ENCODE measurements at regions not wholly inside any gene's neighbourhood (a gene's known extent, or its start where the extent isn't known, plus 50 kb on each side); places are given as distances from the start of the nearest gene placed in this dataset.
"Not testable (repeated sequence)": the region's sequence is repeated elsewhere in the genome, so short reads cannot be mapped to it uniquely, and the experiment has no call there.

DNA sequence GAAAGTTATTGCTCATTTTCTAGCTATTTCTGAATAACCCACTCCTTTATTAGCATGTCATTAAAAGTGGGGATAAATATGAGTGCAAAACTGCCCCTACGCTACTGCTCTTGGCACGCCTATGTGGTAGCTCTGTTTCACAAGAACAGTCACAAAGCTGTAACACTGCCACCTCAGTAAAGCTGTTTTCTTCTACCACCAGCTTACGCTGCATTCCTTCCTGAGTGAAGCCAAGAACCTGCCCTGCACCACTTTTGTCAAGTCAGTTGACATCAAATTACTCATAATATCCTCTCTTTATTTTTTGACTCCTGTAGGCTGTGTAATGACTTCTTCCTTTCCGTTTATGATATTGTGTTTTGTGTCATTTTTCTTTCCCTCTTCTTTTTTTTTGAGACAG, 1539.7 kb downstream of the RPIA start:
- H3K27me3 ChIP-seq; H3K36me3 ChIP-seq; H3K4me3 ChIP-seq; H3K27ac ChIP-seq; H3K4me1 ChIP-seq (ENCODE audit: insufficient read depth); H3K9me3 ChIP-seq; intact Hi-C loops (cut with DNase I); DNase-seq: not testable (repeated sequence)
- 74 to 82% (median 80%) methylated on average over 4 of the region's 4 CpGs for WGBS, 3 donors

DNA sequence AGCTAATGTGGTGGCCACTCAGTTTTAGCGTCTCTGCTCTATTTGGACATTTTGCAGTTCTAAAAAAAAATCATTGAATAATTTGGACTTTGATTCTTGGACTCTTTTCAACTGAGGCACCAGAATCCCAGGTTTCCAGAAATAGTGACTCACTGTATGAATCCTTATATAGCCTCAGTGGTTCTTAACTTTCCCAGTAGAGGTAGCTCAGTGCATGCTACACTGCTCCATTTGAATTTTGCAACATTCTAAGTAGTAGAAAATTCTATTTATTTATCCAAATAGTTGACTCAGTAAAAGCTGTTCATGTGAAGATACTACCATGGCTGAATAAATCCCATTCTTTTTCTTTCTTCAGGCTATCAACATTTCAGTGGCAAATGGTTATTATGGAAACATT, 1544.0 kb downstream of the RPIA start:
- H3K4me3 ChIP-seq; H3K36me3 ChIP-seq; H3K4me1 ChIP-seq (ENCODE audit: insufficient read depth); H3K27me3 ChIP-seq; H3K9me3 ChIP-seq; intact Hi-C loops (cut with DNase I); H3K27ac ChIP-seq; DNase-seq: not testable (repeated sequence)
- WGBS, 3 donors = 24 to 60% (median 33%) methylated on average over 1 of the region's 1 CpG

DNA sequence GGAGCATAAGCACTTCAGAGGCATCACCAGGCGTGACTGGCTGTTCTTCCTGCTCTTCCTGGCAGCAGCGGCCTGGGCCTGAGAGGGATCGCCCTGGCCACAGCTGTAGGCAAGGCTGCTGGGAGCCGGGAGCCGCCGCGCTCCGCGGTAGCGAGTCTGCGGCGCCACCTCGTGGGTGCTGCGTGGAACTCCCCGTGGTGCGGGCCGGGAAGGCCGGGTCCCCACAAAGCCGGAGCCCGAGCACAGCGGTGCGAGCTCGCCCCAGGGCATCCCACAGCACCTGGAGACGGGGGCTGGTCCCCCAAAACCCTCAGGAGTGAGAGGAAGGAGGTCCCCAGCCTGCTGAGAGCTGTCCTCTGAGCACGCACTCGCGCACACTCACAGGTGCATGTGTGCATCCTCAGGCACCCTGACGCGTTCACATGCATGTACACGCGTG, 1546.5 kb downstream of the RPIA start:
- H3K4me3 ChIP-seq; H3K4me1 ChIP-seq (ENCODE audit: insufficient read depth); H3K9me3 ChIP-seq; H3K36me3 ChIP-seq; H3K27me3 ChIP-seq; H3K27ac ChIP-seq; intact Hi-C loops (cut with DNase I): not testable (repeated sequence)
- DNase-seq = peak; percentile 16 to 78 (median 33)
- WGBS, 3 donors = 24 to 43% (median 28%) methylated on average over 30 to 31 of the region's 31 CpGs

DNA sequence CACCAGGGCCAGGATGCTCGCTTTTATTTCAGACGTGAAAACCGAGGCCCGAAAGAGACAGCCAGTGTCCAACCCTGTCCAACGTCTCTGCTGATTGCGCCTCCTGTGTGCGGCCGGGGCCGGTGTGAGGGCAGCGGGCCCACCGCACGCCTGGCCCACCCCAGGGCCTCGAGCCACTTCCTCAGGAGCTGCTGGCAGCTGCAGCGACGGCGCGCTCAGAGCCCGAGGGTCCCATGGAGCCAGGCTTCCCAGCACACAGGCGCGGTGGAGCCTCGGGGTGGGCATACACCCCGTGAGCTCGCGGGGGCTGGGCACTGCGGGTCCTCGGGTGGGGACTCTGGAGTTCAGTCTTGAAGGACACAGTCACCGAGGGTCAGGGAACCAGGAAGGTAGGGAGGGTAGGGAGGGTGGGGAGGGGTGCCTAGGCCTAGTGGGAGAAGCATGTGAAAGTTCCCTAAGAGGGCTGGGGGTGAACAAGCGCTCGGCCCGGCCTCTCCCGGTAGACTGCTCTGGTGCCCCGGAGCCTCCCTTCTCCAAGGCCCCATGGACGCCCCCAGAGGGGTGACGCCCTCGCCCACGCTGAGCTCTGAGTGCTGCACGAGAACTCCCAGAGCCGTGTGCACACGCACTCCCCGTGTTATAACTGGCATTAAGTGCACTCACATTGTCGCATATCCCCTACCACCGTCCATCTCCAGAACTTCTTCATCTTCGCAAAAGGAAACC, 1547.2 kb downstream of the RPIA start:
- H3K4me1 ChIP-seq (ENCODE audit: insufficient read depth); intact Hi-C loops (cut with DNase I); H3K27me3 ChIP-seq; H3K4me3 ChIP-seq; H3K36me3 ChIP-seq; H3K27ac ChIP-seq; DNase-seq; H3K9me3 ChIP-seq: not testable (repeated sequence)
- 90 to 94% (median 92%) methylated on average over 42 to 43 of the region's 43 CpGs for WGBS, 3 donors

DNA sequence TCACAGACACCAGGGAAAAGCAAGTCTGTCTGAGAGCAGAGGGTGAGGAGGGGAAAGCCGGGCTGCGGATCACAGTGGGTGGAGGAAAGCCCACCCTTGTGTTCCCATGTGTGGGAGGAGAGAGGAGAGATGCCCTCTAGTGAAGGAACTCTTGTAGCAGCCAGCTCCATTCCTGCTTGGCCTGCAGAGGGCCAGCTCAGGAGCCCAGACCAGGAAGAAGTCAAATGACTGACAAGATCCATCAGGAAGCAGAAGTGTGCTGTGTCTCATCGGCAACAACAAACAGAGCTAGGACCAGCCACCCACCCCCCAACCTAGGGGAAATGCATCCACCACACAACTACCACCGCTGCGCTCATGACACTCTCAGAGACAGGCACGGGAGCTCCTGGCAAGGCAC, 1548.3 kb downstream of the RPIA start:
- 57 to 72% (median 70%) methylated on average over 3 to 6 of the region's 6 CpGs for WGBS, 3 donors

DNA sequence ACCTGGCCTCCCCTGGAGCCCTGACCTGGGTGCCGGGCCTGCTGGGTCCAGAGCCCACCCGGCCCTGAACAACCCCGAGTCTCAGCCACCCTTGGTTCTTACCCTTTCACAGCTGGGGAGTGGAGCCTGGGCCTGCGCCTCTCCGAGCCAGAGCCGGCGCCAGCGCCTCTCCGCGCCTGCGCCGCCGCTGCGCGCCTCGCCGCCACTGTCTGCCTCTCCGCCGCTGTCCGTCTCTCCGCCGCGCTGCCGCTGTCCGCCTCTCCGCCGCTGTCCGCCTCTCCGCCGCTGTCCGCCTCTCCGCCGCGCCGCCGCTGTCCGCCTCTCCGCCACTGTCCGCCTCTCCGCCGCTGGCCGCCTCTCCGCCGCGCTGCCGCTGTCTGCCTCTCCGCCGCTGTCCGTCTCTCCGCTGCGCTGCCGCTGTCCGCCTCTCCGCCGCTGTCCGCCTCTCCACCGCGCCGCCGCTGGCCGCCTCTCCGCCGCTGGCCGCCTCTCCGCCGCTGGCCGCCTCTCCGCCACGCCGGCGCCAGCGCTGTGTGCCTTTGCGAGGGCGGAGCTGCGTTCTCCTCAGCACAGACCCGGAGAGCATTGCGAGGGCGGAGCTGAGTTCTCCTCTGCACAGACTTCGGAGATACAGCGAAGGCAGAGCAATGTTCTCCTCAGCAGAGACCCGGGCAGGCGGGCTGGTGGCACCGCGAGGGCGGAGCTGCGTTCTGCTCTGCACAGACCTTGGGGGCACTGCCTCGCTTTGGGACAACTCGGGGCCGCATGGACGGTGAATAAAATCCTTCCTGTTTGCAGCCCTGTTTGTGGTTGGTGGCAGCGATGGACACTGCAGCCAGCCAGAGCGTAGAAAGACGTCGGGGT, 1553.7 kb downstream of the RPIA start:
- H3K4me1 ChIP-seq (ENCODE audit: insufficient read depth); H3K4me3 ChIP-seq; intact Hi-C loops (cut with DNase I); H3K27me3 ChIP-seq; DNase-seq; H3K27ac ChIP-seq; H3K9me3 ChIP-seq; H3K36me3 ChIP-seq: not testable (repeated sequence)
- WGBS, 3 donors = 29 to 91% (median 90%) methylated on average over 68 to 92 of the region's 94 CpGs

More for the DNA sequence above, 1548.3 kb downstream of the RPIA start:
- intact Hi-C loops (cut with DNase I); DNase-seq; H3K9me3 ChIP-seq; H3K4me1 ChIP-seq (ENCODE audit: insufficient read depth); H3K27me3 ChIP-seq; H3K27ac ChIP-seq; H3K4me3 ChIP-seq; H3K36me3 ChIP-seq: not testable (repeated sequence)

DNA sequence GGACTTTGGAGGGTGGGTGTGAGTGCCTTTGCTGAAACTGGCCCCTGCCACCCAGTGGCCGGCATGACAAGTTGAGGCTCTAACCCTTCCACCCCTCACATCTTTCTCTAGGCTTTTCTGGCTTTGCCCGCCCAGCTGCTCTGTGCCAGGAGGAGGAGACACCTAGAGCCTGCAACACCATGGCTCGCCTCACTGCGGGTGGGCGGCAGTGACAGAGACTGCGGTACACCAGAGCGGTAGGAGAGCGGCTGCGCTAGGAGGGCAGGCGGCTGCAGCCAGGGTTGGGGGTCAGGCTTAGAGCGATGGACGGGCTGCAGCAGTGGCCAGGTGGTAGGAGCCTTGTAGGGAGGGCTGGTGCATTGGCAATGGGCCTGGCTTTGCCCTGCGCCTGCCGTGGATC, 1556.9 kb downstream of the RPIA start:
- intact Hi-C loops (cut with DNase I) = not testable (repeated sequence)

GRCh38 chr2:90250350-90250749, 1558.9 kb downstream of the RPIA start:
- H3K4me1 ChIP-seq (ENCODE audit: insufficient read depth); H3K4me3 ChIP-seq; intact Hi-C loops (cut with DNase I); H3K36me3 ChIP-seq; H3K27ac ChIP-seq; DNase-seq; H3K27me3 ChIP-seq; H3K9me3 ChIP-seq: not testable (repeated sequence)
- 77 to 92% (median 78%) methylated on average over 7 to 8 of the region's 8 CpGs for WGBS, 3 donors

More for the DNA sequence above, 1556.9 kb downstream of the RPIA start:
- WGBS, 3 donors = 86 to 97% (median 93%) methylated on average over 6 to 10 of the region's 14 CpGs
- H3K36me3 ChIP-seq; H3K27ac ChIP-seq; H3K9me3 ChIP-seq; H3K27me3 ChIP-seq; H3K4me1 ChIP-seq (ENCODE audit: insufficient read depth); H3K4me3 ChIP-seq; DNase-seq: not testable (repeated sequence)

- H3K36me3 ChIP-seq; H3K4me3 ChIP-seq; H3K9me3 ChIP-seq; H3K4me1 ChIP-seq (ENCODE audit: insufficient read depth); H3K27ac ChIP-seq; DNase-seq; H3K27me3 ChIP-seq; intact Hi-C loops (cut with DNase I): not testable (repeated sequence)
- 78 to 100% (median 81%) methylated on average over 2 of the region's 2 CpGs for WGBS, 3 donors
Observed at GRCh38 chr2:90251576-90251975, 1560.1 kb downstream of the RPIA start.

DNA sequence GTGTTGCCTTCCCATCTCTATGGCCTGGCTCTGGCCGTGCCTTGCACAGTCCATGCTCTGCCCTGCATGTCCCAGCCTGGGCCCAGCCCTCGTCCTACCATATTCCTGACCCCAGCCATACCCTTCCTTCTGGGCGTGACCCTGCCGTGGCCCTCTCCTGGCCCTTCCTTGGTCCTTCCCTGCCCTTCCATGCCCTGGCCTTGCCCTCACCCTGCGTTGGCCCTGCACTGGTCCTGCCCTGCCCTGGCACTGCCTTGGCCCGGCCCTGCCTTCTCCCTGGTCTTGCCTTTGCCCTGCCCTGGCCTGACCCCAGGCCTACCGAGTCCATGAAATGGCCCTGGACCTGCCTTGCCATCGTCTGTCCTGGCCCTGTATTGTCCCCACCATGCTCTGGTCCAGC, 1561.8 kb downstream of the RPIA start:
- H3K9me3 ChIP-seq; H3K4me1 ChIP-seq (ENCODE audit: insufficient read depth); DNase-seq; H3K27me3 ChIP-seq; intact Hi-C loops (cut with DNase I); H3K36me3 ChIP-seq; H3K4me3 ChIP-seq; H3K27ac ChIP-seq: not testable (repeated sequence)
- WGBS, 3 donors = 80 to 86% (median 81%) methylated on average over 8 of the region's 8 CpGs

DNA sequence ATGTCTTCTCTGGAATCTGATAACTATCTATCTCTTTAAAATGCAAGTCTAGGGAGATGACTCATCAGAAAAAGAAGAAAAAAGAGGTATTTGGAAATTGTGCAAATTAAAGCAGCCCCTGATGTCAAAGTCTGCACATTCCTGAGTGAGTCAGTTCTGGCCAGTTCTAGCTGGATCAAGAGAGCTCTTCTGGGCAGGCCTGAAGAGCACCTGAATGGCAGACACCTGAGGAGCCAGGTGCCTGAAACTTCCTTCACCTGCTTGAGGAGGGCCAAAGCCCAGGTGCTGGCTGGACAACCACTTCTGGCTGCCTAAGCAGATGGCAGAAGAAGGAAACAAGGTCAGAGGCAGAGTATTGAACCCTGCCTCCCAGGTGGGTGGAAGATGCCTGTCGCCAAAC, 1575.4 kb downstream of the RPIA start:
- H3K4me3 ChIP-seq; H3K27ac ChIP-seq; H3K4me1 ChIP-seq (ENCODE audit: insufficient read depth); H3K9me3 ChIP-seq; DNase-seq; H3K27me3 ChIP-seq; intact Hi-C loops (cut with DNase I); H3K36me3 ChIP-seq: not testable (repeated sequence)
- WGBS, 3 donors = 89 to 100% (median 94%) methylated on average over 1 of the region's 1 CpG

DNA sequence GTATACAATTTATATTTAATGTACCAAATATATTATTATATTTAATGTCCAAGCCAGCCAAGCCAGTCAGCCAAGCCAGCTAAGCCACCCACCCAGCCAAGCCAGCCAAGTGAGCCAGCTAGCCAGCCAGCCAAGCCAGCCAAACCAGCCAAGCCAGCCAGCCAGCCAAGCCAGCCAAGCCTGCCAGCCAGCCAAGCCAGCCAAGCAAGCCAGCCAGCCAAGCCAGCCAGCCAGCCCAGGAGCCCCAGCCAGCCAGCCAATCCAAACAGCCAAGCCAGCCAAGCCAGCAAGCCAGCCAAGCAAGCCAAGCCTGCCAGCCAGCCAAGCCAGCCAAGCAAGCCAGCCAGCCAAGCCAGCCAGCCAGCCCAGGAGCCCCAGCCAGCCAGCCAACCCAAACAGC, 1596.3 kb downstream of the RPIA start:
- H3K4me1 ChIP-seq (ENCODE audit: insufficient read depth); H3K27me3 ChIP-seq; intact Hi-C loops (cut with DNase I); H3K9me3 ChIP-seq; H3K36me3 ChIP-seq; H3K27ac ChIP-seq; H3K4me3 ChIP-seq; DNase-seq: not testable (repeated sequence)
